HepG2 (cell line): ENCODE measurements at regions not wholly inside any gene's neighbourhood (a gene's known extent, or its start where the extent isn't known, plus 50 kb on each side); places are given as distances from the start of the nearest gene placed in this dataset.

Experiments
- ATAC-seq: fragments of 200-7000 bp; cut with Tn5 transposase; 3 replicates; pipeline ENCODE4 v1.9.1; 2020; ENCODE audit warnings: mild to moderate bottlenecking, moderate library complexity
- BruUV-seq: library from RNA; stranded (reverse); fragments of 400-500 nt; replicated peaks from 2 replicates; lab custom pipeline; 2021; lab: Mats Ljungman, UMichigan
- CTCF ChIA-PET: fragments of 300-600 bp; formaldehyde crosslinking; extraction: SDS; loops from one replicate; lab custom pipeline; 2021; ENCODE audit warnings: low total read pairs, inconsistent platforms, low intra/inter-chr PET ratio; lab: Yijun Ruan, JAX
- POLR2A ChIA-PET: fragments of 350-600 bp; sonication (Branson Sonifier 250); formaldehyde crosslinking; loops from one replicate; lab custom pipeline; 2020; ENCODE audit warnings: antibody characterized with exemption, inconsistent platforms; lab: Yijun Ruan, JAX
- DNase-seq: peaks from one replicate; pipeline ENCODE4 v3.0.0-alpha.2; 2015; ENCODE audit warnings: low spot score
- FAIRE-seq: peaks from 3 replicates; lab custom pipeline; 2011; peaks lifted over from hg19 to GRCh38; lab: Jason Lieb, UNC
- H2AFZ ChIP-seq: one replicate; pipeline ENCODE4 v1.6.1; 2011; ENCODE audit warnings: low read length, inconsistent platforms
- H3K27ac ChIP-seq: fragments of 300-600 bp; 3 replicates; pipeline ENCODE4 v1.8.0; 2011; ENCODE audit warnings: mixed run types, mild to moderate bottlenecking, mixed read lengths, low read length, inconsistent platforms; ENCODE audit not compliant: insufficient read depth; ENCODE audit errors: extremely low read length
- H3K27me3 ChIP-seq, 2 experiments: fragments of 200-600 bp in 1 of 2; 2 replicates in 1 of 2; 3 replicates in 1 of 2; pipeline versions ENCODE4 v1.6.0 to v1.8.0; 2011; ENCODE audit warnings: low read length in 2 of 2, mild to moderate bottlenecking in 2 of 2, moderate library complexity in 2 of 2, inconsistent platforms in 1 of 2; ENCODE audit not compliant: insufficient read depth in 2 of 2, control insufficient read depth in 1 of 2
- H3K36me3 ChIP-seq, 2 experiments: fragments of 200-600 bp in 1 of 2; replicated peaks in 1 of 2; 2 replicates in 1 of 2; 3 replicates in 1 of 2; pipeline versions ENCODE4 v1.5.1 to v1.8.0; 2011; ENCODE audit warnings: low read length in 2 of 2, inconsistent platforms in 1 of 2; ENCODE audit not compliant: insufficient read depth in 2 of 2, control insufficient read depth in 1 of 2
- H3K4me1 ChIP-seq: 2 replicates; pipeline ENCODE4 v1.5.1; 2012; ENCODE audit warnings: low read length, inconsistent platforms; ENCODE audit not compliant: insufficient read depth
- H3K4me2 ChIP-seq: 2 replicates; pipeline ENCODE4 v1.6.0; 2011; ENCODE audit warnings: low read depth, low read length, inconsistent platforms
- H3K4me3 ChIP-seq, 3 experiments: fragments of 200-600 bp in 1 of 3; sonication (generic), shearing (Covaris generic) in 1 of 3; replicated peaks in 1 of 3; 2 replicates each; pipeline ENCODE4 v1.5.1; 2011 to 2016; ENCODE audit warnings: low read length in 3 of 3, inconsistent platforms in 2 of 3, low read depth in 2 of 3, mild to moderate bottlenecking in 2 of 3, control low read depth in 1 of 3, mixed read lengths in 1 of 3; ENCODE audit not compliant: insufficient read depth in 1 of 3
- H3K79me2 ChIP-seq: one replicate; pipeline ENCODE4 v1.6.1; 2011; ENCODE audit warnings: low read length, inconsistent platforms; ENCODE audit not compliant: insufficient read depth
- H3K9ac ChIP-seq: 2 replicates; pipeline ENCODE4 v1.6.0; 2011; ENCODE audit warnings: mild to moderate bottlenecking, low read depth, low read length, inconsistent platforms; ENCODE audit not compliant: insufficient read depth
- H3K9me3 ChIP-seq: 2 replicates; pipeline ENCODE4 v1.5.1; 2012; ENCODE audit warnings: mild to moderate bottlenecking, low read length
- H4K20me1 ChIP-seq: 2 replicates; pipeline ENCODE4 v1.6.0; 2011; ENCODE audit warnings: inconsistent platforms, mild to moderate bottlenecking, low read length, moderate library complexity; ENCODE audit not compliant: insufficient read depth
- FOXJ3 ChIP-seq: sonication (generic); formaldehyde crosslinking; IDR thresholded peaks from 2 replicates; pipeline ENCODE4 v1.4.0; 2020; ENCODE audit warnings: missing genetic modification reagents, mild to moderate bottlenecking, borderline replicate concordance
- HES4 ChIP-seq: sonication (generic); formaldehyde crosslinking; IDR thresholded peaks from 2 replicates; pipeline ENCODE4 v1.9.0; 2021; ENCODE audit warnings: mild to moderate bottlenecking, missing genetic modification reagents, borderline replicate concordance
- NPAS2 ChIP-seq: sonication (generic); formaldehyde crosslinking; IDR thresholded peaks from 2 replicates; pipeline ENCODE4 v1.8.0; 2022; ENCODE audit warnings: mild to moderate bottlenecking, missing genetic modification reagents, borderline replicate concordance
- PPARG ChIP-seq: conservative IDR thresholded peaks from 2 replicates; pipeline ENCODE4 v1.6.1; 2016; ENCODE audit warnings: missing biosample characterization, missing genetic modification reagents
- ZNF432 ChIP-seq: sonication (generic); formaldehyde crosslinking; IDR thresholded peaks from 2 replicates; pipeline ENCODE4 v1.5.0; 2020; ENCODE audit warnings: missing genetic modification reagents, mild to moderate bottlenecking, borderline replicate concordance
- ZNF616 ChIP-seq: sonication (generic); formaldehyde crosslinking; IDR thresholded peaks from 2 replicates; pipeline ENCODE4 v1.5.0; 2020; ENCODE audit warnings: low read depth, mild to moderate bottlenecking, missing genetic modification reagents
- ZNF629 ChIP-seq: sonication (generic); formaldehyde crosslinking; conservative IDR thresholded peaks from 2 replicates; pipeline ENCODE4 v1.5.0; 2020; ENCODE audit warnings: missing genetic modification reagents
- WGBS: methylation state at CpG from one replicate; pipeline ENCODE4 v1.1.6; 2017; ENCODE audit warnings: low lambda C conversion rate; 5-methylcytosine and 5-hydroxymethylcytosine counted together
- in situ Hi-C: cut with HindIII; loops from 2 replicates; pipeline ENCODE4 v1.10.0; 2017; ENCODE audit warnings: low pct_unique_long_range_greater_than_20kb; ENCODE audit not compliant: extremely low pct_ligation_motif_present
- intact Hi-C: fragments of 100-400 bp; cut with micrococcal nuclease; formaldehyde crosslinking; loops from one replicate; pipeline ENCODE4 v1.10.0; 2022; ENCODE audit not compliant: unreplicated experiment
- TF ChIP-seq, protein P1 (sequence below): sonication (generic); formaldehyde crosslinking; IDR thresholded peaks from 2 replicates; pipeline ENCODE4 v1.9.0; 2022; ENCODE audit warnings: low read depth, missing genetic modification reagents

DNA sequence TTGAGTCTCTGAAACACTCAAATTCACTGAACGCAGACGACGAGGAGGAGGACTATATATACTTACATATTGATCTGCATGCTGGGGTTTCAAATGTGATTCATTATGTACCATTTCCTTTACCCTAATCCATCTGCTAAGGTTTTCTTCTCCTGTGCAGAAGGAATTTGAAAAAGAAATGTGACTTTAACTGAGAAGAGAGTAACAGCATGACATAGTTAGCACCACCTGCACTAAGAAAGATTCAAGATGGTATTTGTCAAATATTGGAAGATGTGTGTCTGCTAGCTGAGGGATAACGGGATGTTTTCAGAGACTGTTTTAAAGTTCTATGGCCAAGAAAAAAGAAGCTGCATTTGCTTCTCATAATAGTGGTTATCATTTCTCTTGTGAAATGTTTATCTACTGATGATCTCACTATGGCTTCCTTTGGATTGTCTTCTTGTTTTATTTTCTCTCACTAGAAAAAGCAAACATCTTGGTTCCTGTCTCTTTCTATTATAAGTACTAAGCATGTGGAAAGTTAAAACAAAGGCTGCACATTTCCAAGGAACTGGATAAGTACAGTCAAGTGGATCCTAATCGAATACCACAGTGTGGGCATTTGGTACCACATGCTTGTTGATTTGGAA, 89.8 kb upstream of the TLE4 start:
- Histone ChIP-seq H3K79me2 (no peaks in the 10 kb centered on the region), H4K20me1 (no peaks in the 10 kb centered on the region), H3K27me3 (no peaks in the 10 kb centered on the region), H3K36me3 (no peaks in the 10 kb centered on the region), H3K4me3 (no peak overlapping the region), H3K4me2 (no peak overlapping the region), H2AFZ (no peak overlapping the region), H3K9ac (no peak overlapping the region), H3K9me3 (no peaks in the 10 kb centered on the region), H3K4me1 (no peaks in the 10 kb centered on the region), H3K27ac (no peak overlapping the region)
- ATAC-seq, result no peak
- intact Hi-C loops, result no loop called here
- no peak for FAIRE-seq
- CTCF ChIA-PET, result no interaction called here
- in situ Hi-C loops, result no loop called here
- 36% methylated on average over 5 of the region's 5 CpGs for WGBS
- POLR2A ChIA-PET, result no interaction called here
- no peak for TF ChIP-seq ZNF616 (CRISPR knock-in tag)
- no peak for TF ChIP-seq NPAS2
- TF ChIP-seq FOXJ3 (CRISPR knock-in tag), result no peak
- no peak for TF ChIP-seq ZNF629 (CRISPR knock-in tag)
- TF ChIP-seq HES4 (CRISPR knock-in tag), result no peak
- TF ChIP-seq PPARG (CRISPR knock-in tag), result no peak
- TF ChIP-seq, protein P1, sequence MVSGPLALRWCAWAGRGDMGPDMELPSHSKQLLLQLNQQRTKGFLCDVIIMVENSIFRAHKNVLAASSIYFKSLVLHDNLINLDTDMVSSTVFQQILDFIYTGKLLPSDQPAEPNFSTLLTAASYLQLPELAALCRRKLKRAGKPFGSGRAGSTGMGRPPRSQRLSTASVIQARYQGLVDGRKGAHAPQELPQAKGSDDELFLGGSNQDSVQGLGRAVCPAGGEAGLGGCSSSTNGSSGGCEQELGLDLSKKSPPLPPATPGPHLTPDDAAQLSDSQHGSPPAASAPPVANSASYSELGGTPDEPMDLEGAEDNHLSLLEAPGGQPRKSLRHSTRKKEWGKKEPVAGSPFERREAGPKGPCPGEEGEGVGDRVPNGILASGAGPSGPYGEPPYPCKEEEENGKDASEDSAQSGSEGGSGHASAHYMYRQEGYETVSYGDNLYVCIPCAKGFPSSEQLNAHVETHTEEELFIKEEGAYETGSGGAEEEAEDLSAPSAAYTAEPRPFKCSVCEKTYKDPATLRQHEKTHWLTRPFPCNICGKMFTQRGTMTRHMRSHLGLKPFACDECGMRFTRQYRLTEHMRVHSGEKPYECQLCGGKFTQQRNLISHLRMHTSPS, result no peak
- TF ChIP-seq ZNF432 (CRISPR knock-in tag), result no peak
- DNase-seq, result no peak
- no TSS peak for BruUV-seq
